K562 (cell line): ENCODE measurements at regions not wholly inside any gene's neighbourhood (a gene's known extent, or its start where the extent isn't known, plus 50 kb on each side); places are given as distances from the start of the nearest gene placed in this dataset.

ENCODE experiments used
- ATAC-seq: fragments of 200-7000 bp; cut with Tn5 transposase; 3 replicates; pipeline ENCODE4 v1.9.1; 2020; ENCODE audit warnings: moderate library complexity
- BruUV-seq: library from RNA; stranded (reverse); fragments of 400-500 nt; replicated peaks from 2 replicates; lab custom pipeline; 2021; lab: Mats Ljungman, UMichigan
- CTCF ChIA-PET: fragments of 300-600 bp; formaldehyde crosslinking; extraction: SDS; loops from one replicate; lab custom pipeline; 2021; ENCODE audit warnings: low intra/inter-chr PET ratio; lab: Yijun Ruan, JAX
- POLR2A ChIA-PET: fragments of 300-600, 350-650 bp; sonication (Branson Sonifier 250); formaldehyde crosslinking; extraction: SDS; loops from one replicate; lab custom pipeline; 2021; ENCODE audit warnings: antibody characterized with exemption, inconsistent platforms; lab: Yijun Ruan, JAX
- DNase-seq, 4 experiments: peaks; one replicate each; pipeline versions ENCODE4 v3.0.0 to v3.0.0-alpha.2; 2011 to 2018; ENCODE audit warnings: low spot score in 3 of 4, mixed read lengths in 3 of 4; ENCODE audit errors: extremely low read depth in 1 of 4
- FAIRE-seq: peaks from 2 replicates; lab custom pipeline; 2011; peaks lifted over from hg19 to GRCh38; lab: Jason Lieb, UNC
- H2AFZ ChIP-seq: 2 replicates; pipeline ENCODE4 v1.6.0; 2011; ENCODE audit warnings: low read depth, low read length, control low read depth, inconsistent platforms
- H3K27ac ChIP-seq: fragments of 200-600 bp; 3 replicates; pipeline ENCODE4 v1.8.0; 2011; ENCODE audit warnings: low read depth, mild to moderate bottlenecking, control low read depth, inconsistent platforms, low read length, moderate library complexity, mixed read lengths; ENCODE audit errors: extremely low read depth
- H3K27me3 ChIP-seq, 2 experiments: fragments of 300-600 bp in 1 of 2; 2 replicates in 1 of 2; 3 replicates in 1 of 2; pipeline versions ENCODE4 v1.6.0 to v1.8.0; 2011; ENCODE audit warnings: inconsistent platforms in 2 of 2, low read length in 2 of 2, mild to moderate bottlenecking in 1 of 2, mixed read lengths in 1 of 2, moderate library complexity in 1 of 2; ENCODE audit not compliant: control insufficient read depth in 2 of 2, insufficient read depth in 2 of 2
- H3K36me3 ChIP-seq: fragments of 300-600 bp; 3 replicates; pipeline ENCODE4 v1.8.0; 2011; ENCODE audit warnings: mild to moderate bottlenecking, low read length, inconsistent platforms; ENCODE audit not compliant: control insufficient read depth, insufficient read depth
- H3K4me1 ChIP-seq, 2 experiments: fragments of 200-600 bp in 1 of 2; replicated peaks in 1 of 2; 2 replicates in 1 of 2; 3 replicates in 1 of 2; pipeline versions ENCODE4 v1.5.1 to v1.8.0; 2011; ENCODE audit warnings: inconsistent platforms in 2 of 2, low read length in 2 of 2, mild to moderate bottlenecking in 1 of 2, mixed read lengths in 1 of 2, moderate library complexity in 1 of 2; ENCODE audit not compliant: control insufficient read depth in 2 of 2, insufficient read depth in 2 of 2
- H3K4me2 ChIP-seq: 2 replicates; pipeline ENCODE4 v1.6.1; 2011; ENCODE audit warnings: low read length, control low read depth, inconsistent platforms, mixed read lengths; ENCODE audit not compliant: insufficient read depth
- H3K4me3 ChIP-seq: fragments of 200-600 bp; sonication (generic), shearing (Covaris generic); 2 replicates; pipeline ENCODE4 v1.5.1; 2016; ENCODE audit warnings: control low read depth, inconsistent platforms
- H3K79me2 ChIP-seq: fragments of 200-600 bp; 3 replicates; pipeline ENCODE4 v1.8.0; 2011; ENCODE audit warnings: low read length, inconsistent platforms; ENCODE audit not compliant: control insufficient read depth, insufficient read depth
- H3K9ac ChIP-seq, 2 experiments: 2 replicates each; pipeline versions ENCODE4 v1.6.0 to v1.6.1; 2011; ENCODE audit warnings: low read depth in 2 of 2, low read length in 2 of 2, control low read depth in 1 of 2, inconsistent platforms in 1 of 2, mild to moderate bottlenecking in 1 of 2, mixed read lengths in 1 of 2; ENCODE audit not compliant: insufficient read depth in 1 of 2
- H3K9me1 ChIP-seq: one replicate; pipeline ENCODE4 v1.6.0; 2011; ENCODE audit warnings: inconsistent platforms, mild to moderate bottlenecking, low read length, moderate library complexity; ENCODE audit not compliant: control insufficient read depth, insufficient read depth
- H3K9me3 ChIP-seq: replicated peaks from 2 replicates; pipeline ENCODE4 v1.5.1; 2011; ENCODE audit warnings: low read depth, low read length, inconsistent platforms; ENCODE audit not compliant: control insufficient read depth, insufficient read depth
- H4K20me1 ChIP-seq: replicated peaks from 2 replicates; pipeline ENCODE4 v1.6.1; 2011; ENCODE audit warnings: low read length, inconsistent platforms, mixed read lengths; ENCODE audit not compliant: control insufficient read depth, insufficient read depth
- CBFA2T2 ChIP-seq: fragments of 450-650 bp; conservative IDR thresholded peaks from 2 replicates; pipeline ENCODE4 v1.6.1; 2017; ENCODE audit warnings: mild to moderate bottlenecking
- E2F3 ChIP-seq: fragments of 250-450 bp; sonication (Bioruptor Pico); IDR thresholded peaks from 2 replicates; pipeline ENCODE4 v1.4.0; 2020; ENCODE audit warnings: mild to moderate bottlenecking
- GTF3C2 ChIP-seq: IDR thresholded peaks from 3 replicates; pipeline ENCODE4 v1.6.1; 2011; ENCODE audit warnings: borderline replicate concordance, mild to moderate bottlenecking, moderate library complexity; ENCODE audit not compliant: insufficient read length; ENCODE audit errors: extremely low read depth
- NUFIP1 ChIP-seq: fragments of 450-650 bp; IDR thresholded peaks from 2 replicates; pipeline ENCODE4 v1.6.1; 2018; ENCODE audit not compliant: partially characterized antibody
- RUNX1 ChIP-seq: sonication (generic); IDR thresholded peaks from 2 replicates; pipeline ENCODE4 v1.6.1; 2016; ENCODE audit warnings: antibody characterized with exemption, low read depth
- SLC30A9 ChIP-seq: fragments of 250-450 bp; sonication (Bioruptor Pico); IDR thresholded peaks from 2 replicates; pipeline ENCODE4 v1.8.0; 2022; ENCODE audit warnings: mild to moderate bottlenecking, moderate library complexity
- ZFP91 ChIP-seq: sonication (generic); formaldehyde crosslinking; IDR thresholded peaks from 2 replicates; pipeline ENCODE4 v1.8.0; 2022; ENCODE audit warnings: mild to moderate bottlenecking, missing genetic modification reagents
- ZNF586 ChIP-seq: fragments of 450-650 bp; formaldehyde crosslinking; conservative IDR thresholded peaks from 2 replicates; pipeline ENCODE4 v1.4.0; 2020; ENCODE audit warnings: mild to moderate bottlenecking, moderate library complexity
- WGBS: fragments of 100-300 bp; shearing (Covaris generic); methylation state at CpG from one replicate; pipeline ENCODE4 v1.1.6; 2016; ENCODE audit warnings: low coverage, mixed read lengths; ENCODE audit not compliant: insufficient coverage; ENCODE audit errors: missing lambda C conversion rate; 5-methylcytosine and 5-hydroxymethylcytosine counted together
- in situ Hi-C: fragments of 300-500 bp; cut with MboI; formaldehyde crosslinking; loops from 4 replicates; pipeline ENCODE4 v1.15.0; 2018; ENCODE audit warnings: inconsistent platforms, mixed read lengths
- intact Hi-C: fragments of 100-400 bp; cut with micrococcal nuclease; formaldehyde crosslinking; loops from 2 replicates; pipeline ENCODE4 v1.14.2; 2022
- TF ChIP-seq, protein P1 (sequence below): fragments of 450-650 bp; IDR thresholded peaks from one replicate; pipeline ENCODE4 v1.6.1; 2018; ENCODE audit warnings: mild to moderate bottlenecking, moderate library complexity; ENCODE audit not compliant: partially characterized antibody
- TF ChIP-seq, protein P2 (sequence below): sonication (generic); formaldehyde crosslinking; IDR thresholded peaks from 2 replicates; pipeline ENCODE4 v1.8.0; 2022; ENCODE audit warnings: mild to moderate bottlenecking, missing genetic modification reagents
- TF ChIP-seq, protein P3 (sequence below): fragments of 450-650 bp; IDR thresholded peaks from 2 replicates; pipeline ENCODE4 v1.6.1; 2016; ENCODE audit warnings: antibody characterized with exemption

- intact Hi-C loops: no loop called here
- POLR2A ChIA-PET: no interaction called here
- no peak for ATAC-seq
- TF ChIP-seq, protein P1, sequence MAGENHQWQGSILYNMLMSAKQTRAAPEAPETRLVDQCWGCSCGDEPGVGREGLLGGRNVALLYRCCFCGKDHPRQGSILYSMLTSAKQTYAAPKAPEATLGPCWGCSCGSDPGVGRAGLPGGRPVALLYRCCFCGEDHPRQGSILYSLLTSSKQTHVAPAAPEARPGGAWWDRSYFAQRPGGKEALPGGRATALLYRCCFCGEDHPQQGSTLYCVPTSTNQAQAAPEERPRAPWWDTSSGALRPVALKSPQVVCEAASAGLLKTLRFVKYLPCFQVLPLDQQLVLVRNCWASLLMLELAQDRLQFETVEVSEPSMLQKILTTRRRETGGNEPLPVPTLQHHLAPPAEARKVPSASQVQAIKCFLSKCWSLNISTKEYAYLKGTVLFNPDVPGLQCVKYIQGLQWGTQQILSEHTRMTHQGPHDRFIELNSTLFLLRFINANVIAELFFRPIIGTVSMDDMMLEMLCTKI: no peak
- TF ChIP-seq CBFA2T2 (no peak), RUNX1 (no peak), NUFIP1 (no peak), GTF3C2 (no peak), E2F3 (CRISPR knock-in tag) (no peak), ZNF586 (CRISPR knock-in tag) (no peak), ZFP91 (CRISPR knock-in tag) (no peak), SLC30A9 (no peak)
- TF ChIP-seq, protein P2, sequence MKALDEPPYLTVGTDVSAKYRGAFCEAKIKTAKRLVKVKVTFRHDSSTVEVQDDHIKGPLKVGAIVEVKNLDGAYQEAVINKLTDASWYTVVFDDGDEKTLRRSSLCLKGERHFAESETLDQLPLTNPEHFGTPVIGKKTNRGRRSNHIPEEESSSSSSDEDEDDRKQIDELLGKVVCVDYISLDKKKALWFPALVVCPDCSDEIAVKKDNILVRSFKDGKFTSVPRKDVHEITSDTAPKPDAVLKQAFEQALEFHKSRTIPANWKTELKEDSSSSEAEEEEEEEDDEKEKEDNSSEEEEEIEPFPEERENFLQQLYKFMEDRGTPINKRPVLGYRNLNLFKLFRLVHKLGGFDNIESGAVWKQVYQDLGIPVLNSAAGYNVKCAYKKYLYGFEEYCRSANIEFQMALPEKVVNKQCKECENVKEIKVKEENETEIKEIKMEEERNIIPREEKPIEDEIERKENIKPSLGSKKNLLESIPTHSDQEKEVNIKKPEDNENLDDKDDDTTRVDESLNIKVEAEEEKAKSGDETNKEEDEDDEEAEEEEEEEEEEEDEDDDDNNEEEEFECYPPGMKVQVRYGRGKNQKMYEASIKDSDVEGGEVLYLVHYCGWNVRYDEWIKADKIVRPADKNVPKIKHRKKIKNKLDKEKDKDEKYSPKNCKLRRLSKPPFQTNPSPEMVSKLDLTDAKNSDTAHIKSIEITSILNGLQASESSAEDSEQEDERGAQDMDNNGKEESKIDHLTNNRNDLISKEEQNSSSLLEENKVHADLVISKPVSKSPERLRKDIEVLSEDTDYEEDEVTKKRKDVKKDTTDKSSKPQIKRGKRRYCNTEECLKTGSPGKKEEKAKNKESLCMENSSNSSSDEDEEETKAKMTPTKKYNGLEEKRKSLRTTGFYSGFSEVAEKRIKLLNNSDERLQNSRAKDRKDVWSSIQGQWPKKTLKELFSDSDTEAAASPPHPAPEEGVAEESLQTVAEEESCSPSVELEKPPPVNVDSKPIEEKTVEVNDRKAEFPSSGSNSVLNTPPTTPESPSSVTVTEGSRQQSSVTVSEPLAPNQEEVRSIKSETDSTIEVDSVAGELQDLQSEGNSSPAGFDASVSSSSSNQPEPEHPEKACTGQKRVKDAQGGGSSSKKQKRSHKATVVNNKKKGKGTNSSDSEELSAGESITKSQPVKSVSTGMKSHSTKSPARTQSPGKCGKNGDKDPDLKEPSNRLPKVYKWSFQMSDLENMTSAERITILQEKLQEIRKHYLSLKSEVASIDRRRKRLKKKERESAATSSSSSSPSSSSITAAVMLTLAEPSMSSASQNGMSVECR (CRISPR knock-in tag): no peak
- TF ChIP-seq, protein P3, sequence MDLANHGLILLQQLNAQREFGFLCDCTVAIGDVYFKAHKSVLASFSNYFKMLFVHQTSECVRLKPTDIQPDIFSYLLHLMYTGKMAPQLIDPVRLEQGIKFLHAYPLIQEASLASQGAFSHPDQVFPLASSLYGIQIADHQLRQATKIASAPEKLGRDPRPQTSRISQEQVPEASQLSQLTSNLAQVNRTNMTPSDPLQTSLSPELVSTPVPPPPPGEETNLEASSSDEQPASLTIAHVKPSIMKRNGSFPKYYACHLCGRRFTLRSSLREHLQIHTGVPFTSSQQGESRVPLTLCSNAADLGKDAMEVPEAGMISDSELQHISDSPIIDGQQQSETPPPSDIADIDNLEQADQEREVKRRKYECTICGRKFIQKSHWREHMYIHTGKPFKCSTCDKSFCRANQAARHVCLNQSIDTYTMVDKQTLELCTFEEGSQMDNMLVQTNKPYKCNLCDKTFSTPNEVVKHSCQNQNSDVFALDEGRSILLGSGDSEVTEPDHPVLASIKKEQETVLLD: no peak
These were observed 582.0 kb upstream of the EPHA5 start for GRCh38 chr4:66252291-66252690.

More at GRCh38 chr4:66252291-66252690, 582.0 kb upstream of the EPHA5 start:
- Histone ChIP-seq H3K27ac (no peak overlapping the region), H4K20me1 (no peaks in the 10 kb centered on the region), H3K36me3 (no peaks in the 10 kb centered on the region), H3K9me1 (no peaks in the 10 kb centered on the region), H2AFZ (no peak overlapping the region), H3K4me3 (no peak overlapping the region), H3K9ac (no peak overlapping the region), H3K4me1 (no peaks in the 10 kb centered on the region), H3K79me2 (no peaks in the 10 kb centered on the region), H3K27me3 (no peaks in the 10 kb centered on the region), H3K4me2 (no peak overlapping the region), H3K9me3 (no peaks in the 10 kb centered on the region)
- DNase-seq: no peak
- WGBS: 0% methylated on average over 1 of the region's 1 CpG
- CTCF ChIA-PET: no interaction called here
- BruUV-seq: no TSS peak
- in situ Hi-C loops: no loop called here
- no peak for FAIRE-seq
